Activated B cell treated with CpG ODN at 0.5 μM for 24 hours (primary cell): ENCODE measurements at regions not wholly inside any gene's neighbourhood (a gene's known extent, or its start where the extent isn't known, plus 50 kb on each side); places are given as distances from the start of the nearest gene placed in this dataset.

Experiments
- ATAC-seq: fragments of 200-7000 bp; cut with Tn5 transposase; one replicate; pipeline ENCODE4 v1.10.0; 2021; ENCODE audit warnings: low read depth, mild to moderate bottlenecking, moderate library complexity
- CTCF ChIA-PET: fragments of 350-600 bp; sonication (Branson Sonifier 250); formaldehyde crosslinking; loops from one replicate; lab custom pipeline; 2021; ENCODE audit warnings: antibody characterized with exemption; lab: Charles Lee
- POLR2A ChIA-PET: fragments of 350-600 bp; sonication (Branson Sonifier 250); formaldehyde crosslinking; loops from one replicate; lab custom pipeline; 2021; ENCODE audit warnings: antibody characterized with exemption; lab: Charles Lee
- DNase-seq: peaks from one replicate; pipeline ENCODE4 v3.0.0; 2022
- H3K27ac Mint-ChIP-seq: one replicate; pipeline ENCODE4 v1.8.0; 2020; ENCODE audit warnings: mixed read lengths
- H3K27me3 Mint-ChIP-seq: one replicate; pipeline ENCODE4 v1.8.0; 2021; ENCODE audit warnings: mixed read lengths
- H3K36me3 Mint-ChIP-seq: one replicate; pipeline ENCODE4 v1.8.0; 2021; ENCODE audit warnings: low read depth, mixed read lengths
- H3K4me1 Mint-ChIP-seq: one replicate; pipeline ENCODE4 v1.8.0; 2021; ENCODE audit warnings: mixed read lengths
- H3K4me3 Mint-ChIP-seq: one replicate; pipeline ENCODE4 v1.8.0; 2020; ENCODE audit warnings: mild to moderate bottlenecking, mixed read lengths
- H3K9me3 Mint-ChIP-seq: one replicate; pipeline ENCODE4 v1.8.0; 2020; ENCODE audit warnings: mixed read lengths
- intact Hi-C: fragments of 100-400 bp; cut with micrococcal nuclease; formaldehyde crosslinking; loops from one replicate; pipeline ENCODE4 v1.15.1; 2024
- TF ChIP-seq, protein P1 (sequence below): fragments of 200-600 bp; IDR thresholded peaks from one replicate; pipeline ENCODE4 v1.8.0; 2022; ENCODE audit warnings: antibody characterized with exemption, mild to moderate bottlenecking

GRCh38 chr4:170336238-170336775 lies 246.6 kb upstream of the AADAT start:
- POLR2A ChIA-PET: no interaction called here
- intact Hi-C loops: no loop called here
- DNase-seq: no peak
- Mint-ChIP-seq H3K27me3 (no peaks in the 10 kb centered on the region), H3K4me3 (no peak overlapping the region), H3K27ac (no peak overlapping the region), H3K36me3 (no peaks in the 10 kb centered on the region), H3K4me1 (no peaks in the 10 kb centered on the region), H3K9me3 (peaks cover 9% of the 10 kb centered on the region)
- CTCF ChIA-PET: no interaction called here
- ATAC-seq: no peak
- TF ChIP-seq, protein P1, sequence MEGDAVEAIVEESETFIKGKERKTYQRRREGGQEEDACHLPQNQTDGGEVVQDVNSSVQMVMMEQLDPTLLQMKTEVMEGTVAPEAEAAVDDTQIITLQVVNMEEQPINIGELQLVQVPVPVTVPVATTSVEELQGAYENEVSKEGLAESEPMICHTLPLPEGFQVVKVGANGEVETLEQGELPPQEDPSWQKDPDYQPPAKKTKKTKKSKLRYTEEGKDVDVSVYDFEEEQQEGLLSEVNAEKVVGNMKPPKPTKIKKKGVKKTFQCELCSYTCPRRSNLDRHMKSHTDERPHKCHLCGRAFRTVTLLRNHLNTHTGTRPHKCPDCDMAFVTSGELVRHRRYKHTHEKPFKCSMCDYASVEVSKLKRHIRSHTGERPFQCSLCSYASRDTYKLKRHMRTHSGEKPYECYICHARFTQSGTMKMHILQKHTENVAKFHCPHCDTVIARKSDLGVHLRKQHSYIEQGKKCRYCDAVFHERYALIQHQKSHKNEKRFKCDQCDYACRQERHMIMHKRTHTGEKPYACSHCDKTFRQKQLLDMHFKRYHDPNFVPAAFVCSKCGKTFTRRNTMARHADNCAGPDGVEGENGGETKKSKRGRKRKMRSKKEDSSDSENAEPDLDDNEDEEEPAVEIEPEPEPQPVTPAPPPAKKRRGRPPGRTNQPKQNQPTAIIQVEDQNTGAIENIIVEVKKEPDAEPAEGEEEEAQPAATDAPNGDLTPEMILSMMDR: no peak

DNA sequence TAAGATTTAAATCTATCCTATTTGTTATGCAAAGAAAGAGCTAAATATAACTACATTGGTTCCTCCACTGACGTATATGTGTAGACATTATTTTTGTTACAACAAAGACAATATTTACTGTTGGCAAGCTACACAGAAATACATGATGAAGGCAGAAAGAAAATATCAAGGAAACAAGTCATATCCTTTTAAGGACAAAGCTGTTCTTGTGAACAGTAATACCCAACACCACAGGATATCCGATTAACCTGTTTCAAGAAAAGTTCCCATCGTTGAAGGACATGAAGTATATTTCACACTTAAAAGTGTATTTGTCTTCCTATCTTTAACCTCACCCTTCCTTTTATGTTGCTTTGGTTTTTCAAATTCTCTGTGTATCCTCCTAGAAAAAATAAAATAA lies 235.8 kb upstream of the AADAT start:
- DNase-seq (no peak), ATAC-seq (no peak)
- intact Hi-C loops: no loop called here
- Mint-ChIP-seq H3K4me3 (no peak overlapping the region), H3K27ac (no peak overlapping the region), H3K36me3 (no peaks in the 10 kb centered on the region), H3K27me3 (no peaks in the 10 kb centered on the region), H3K4me1 (no peaks in the 10 kb centered on the region), H3K9me3 (peaks cover 14% of the 10 kb centered on the region)
- TF ChIP-seq, protein P1: no peak
- ChIA-PET POLR2A (no interaction called here), CTCF (no interaction called here)

DNA sequence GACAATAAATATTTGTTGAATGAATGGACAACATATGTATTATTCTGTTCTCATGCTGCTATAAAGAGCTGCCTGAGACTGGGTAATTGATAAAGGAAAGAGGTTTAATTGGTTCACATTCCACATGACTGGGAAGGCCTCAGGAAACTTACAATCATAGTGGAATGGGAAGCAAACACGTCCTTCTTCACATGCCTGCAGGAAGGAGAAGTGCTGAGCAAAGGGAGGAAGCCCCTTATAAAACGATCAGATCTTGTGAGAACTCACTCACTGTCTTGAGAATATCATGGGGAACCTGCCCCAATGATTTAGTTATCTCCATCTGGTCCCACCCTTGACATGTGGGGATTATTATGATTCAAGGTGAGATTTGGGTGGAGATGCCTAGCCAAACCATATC lies 233.9 kb upstream of the AADAT start:
- no peaks in the 10 kb centered on the region for H3K27me3 Mint-ChIP-seq
- ChIA-PET POLR2A (no interaction called here), CTCF (no interaction called here)

GRCh38 chr4:170307182-170307581 lies 217.4 kb upstream of the AADAT start:
- TF ChIP-seq, protein P1: no peak
- Mint-ChIP-seq H3K27ac (no peak overlapping the region), H3K9me3 (no peaks in the 10 kb centered on the region), H3K4me3 (no peak overlapping the region), H3K36me3 (no peaks in the 10 kb centered on the region), H3K4me1 (no peaks in the 10 kb centered on the region), H3K27me3 (no peaks in the 10 kb centered on the region)
- ATAC-seq (no peak), DNase-seq (no peak)
- intact Hi-C loops: no loop called here
- CTCF ChIA-PET: no interaction called here
- POLR2A ChIA-PET: no interaction called here

More for the DNA sequence above, 233.9 kb upstream of the AADAT start:
- no peaks in the 10 kb centered on the region for H3K36me3 Mint-ChIP-seq
- ATAC-seq (no peak), DNase-seq (no peak)
- H3K27ac Mint-ChIP-seq: no peak overlapping the region
- no peak overlapping the region for H3K4me3 Mint-ChIP-seq
- TF ChIP-seq, protein P1: no peak
- intact Hi-C loops: no loop called here
- H3K9me3 Mint-ChIP-seq: peaks cover 15% of the 10 kb centered on the region
- H3K4me1 Mint-ChIP-seq: no peaks in the 10 kb centered on the region

DNA sequence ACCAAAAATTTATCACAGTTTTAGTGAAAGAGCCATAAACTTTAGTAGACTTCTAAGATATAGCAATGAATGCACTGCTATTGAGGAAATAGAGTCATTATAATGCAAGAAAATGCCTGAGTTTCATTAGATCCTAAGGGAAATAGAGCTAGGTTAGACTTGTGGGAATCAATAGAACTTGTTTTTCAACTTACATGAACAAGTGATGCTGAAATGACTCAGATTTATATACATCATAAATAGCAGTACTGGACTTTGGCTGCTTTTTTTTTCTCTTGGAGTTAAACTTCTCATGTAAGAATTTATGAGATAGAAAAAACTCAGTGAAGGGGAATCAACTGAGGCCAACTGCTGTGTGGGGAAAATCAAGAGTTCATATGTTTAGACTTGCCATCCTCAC lies 216.5 kb upstream of the AADAT start:
- intact Hi-C loops: no loop called here
- DNase-seq (no peak), ATAC-seq (no peak)
- TF ChIP-seq, protein P1: no peak
- H3K27ac Mint-ChIP-seq: no peak overlapping the region
- H3K27me3 Mint-ChIP-seq: no peaks in the 10 kb centered on the region
- CTCF ChIA-PET: no interaction called here
- no peaks in the 10 kb centered on the region for H3K36me3 Mint-ChIP-seq
- no peak overlapping the region for H3K4me3 Mint-ChIP-seq
- POLR2A ChIA-PET: no interaction called here
- H3K4me1 Mint-ChIP-seq: no peaks in the 10 kb centered on the region
- no peaks in the 10 kb centered on the region for H3K9me3 Mint-ChIP-seq
